A673 (cell line): ENCODE measurements at regions not wholly inside any gene's neighbourhood (a gene's known extent, or its start where the extent isn't known, plus 50 kb on each side); places are given as distances from the start of the nearest gene placed in this dataset.
A peak's percentile ranks its signal among the peaks of the same experiment; 100 is the strongest.

Source experiments
- BruUV-seq: library from RNA; stranded (reverse); fragments of 400-500 nt; replicated peaks from 2 replicates; lab custom pipeline; 2021; lab: Mats Ljungman, UMichigan
- CTCF ChIA-PET: fragments of 300-600 bp; sonication (Branson Sonifier 250); formaldehyde crosslinking; loops from one replicate; lab custom pipeline; 2022; ENCODE audit warnings: antibody characterized with exemption; lab: Charles Lee
- POLR2A ChIA-PET: fragments of 300-600 bp; sonication (Branson Sonifier 250); formaldehyde crosslinking; loops from one replicate; lab custom pipeline; 2022; ENCODE audit warnings: antibody characterized with exemption; ENCODE audit not compliant: low non-redundant PET; lab: Charles Lee
- DNase-seq: peaks from one replicate; pipeline ENCODE4 v3.0.0-alpha.2; 2015; ENCODE audit warnings: low spot score
- H3K27ac ChIP-seq: fragments of 200-600 bp; sonication (generic); 2 replicates; pipeline ENCODE4 v1.5.1; 2016; ENCODE audit warnings: mixed run types, low read depth, mild to moderate bottlenecking, mixed read lengths, antibody characterized with exemption, low read length; ENCODE audit not compliant: poor library complexity, severe bottlenecking
- H3K27me3 ChIP-seq: fragments of 200-600 bp; sonication (generic); replicated peaks from 2 replicates; pipeline ENCODE4 v1.6.1; 2017; ENCODE audit warnings: mixed run types, low read depth, mild to moderate bottlenecking, mixed read lengths, antibody characterized with exemption, low read length; ENCODE audit not compliant: insufficient read depth, poor library complexity
- H3K36me3 ChIP-seq: fragments of 200-600 bp; sonication (generic); 2 replicates; pipeline ENCODE4 v1.6.1; 2016; ENCODE audit warnings: mixed run types, mild to moderate bottlenecking, mixed read lengths, antibody characterized with exemption, low read length; ENCODE audit not compliant: insufficient read depth, poor library complexity, severe bottlenecking
- H3K4me1 ChIP-seq: fragments of 200-600 bp; sonication (generic); 2 replicates; pipeline ENCODE4 v1.6.1; 2017; ENCODE audit warnings: mixed run types, mild to moderate bottlenecking, mixed read lengths, antibody characterized with exemption, low read length; ENCODE audit not compliant: insufficient read depth, poor library complexity, severe bottlenecking
- H3K4me3 ChIP-seq: fragments of 200-600 bp; sonication (generic); 2 replicates; pipeline ENCODE4 v1.5.1; 2016; ENCODE audit warnings: low read depth, mixed run types, mild to moderate bottlenecking, mixed read lengths, low read length; ENCODE audit not compliant: poor library complexity, severe bottlenecking
- H3K9me3 ChIP-seq: fragments of 200-600 bp; sonication (generic); 2 replicates; pipeline ENCODE4 v1.6.1; 2016; ENCODE audit warnings: mixed run types, low read depth, mild to moderate bottlenecking, mixed read lengths, antibody characterized with exemption, low read length; ENCODE audit not compliant: poor library complexity, severe bottlenecking
- CTCF ChIP-seq: fragments of 300-800, 200-600 bp; sonication (generic); conservative IDR thresholded peaks from 2 replicates; pipeline ENCODE4 v1.5.1; 2017; ENCODE audit warnings: low read depth, mild to moderate bottlenecking, antibody characterized with exemption, low read length, moderate library complexity, mixed read lengths
- EZH2 ChIP-seq: fragments of 200-600 bp; sonication (generic); IDR thresholded peaks from 2 replicates; pipeline ENCODE4 v1.6.1; 2017; ENCODE audit warnings: borderline replicate concordance, low read depth, mild to moderate bottlenecking, mixed read lengths, antibody characterized with exemption, low read length; ENCODE audit not compliant: poor library complexity, severe bottlenecking
- intact Hi-C: fragments of 100-400 bp; cut with micrococcal nuclease; formaldehyde crosslinking; loops from one replicate; pipeline ENCODE4 v1.10.0; 2022; ENCODE audit not compliant: unreplicated experiment

GRCh38 chr20:50284811-50285375, 94.3 kb downstream of the CEBPB start:
- H3K27me3 ChIP-seq: no peaks in the 10 kb centered on the region
- H3K4me3 ChIP-seq: no peak overlapping the region
- POLR2A ChIA-PET: no interaction called here
- TF ChIP-seq EZH2 (no peak), CTCF (no peak)
- H3K9me3 ChIP-seq: no peaks in the 10 kb centered on the region
- H3K4me1 ChIP-seq: peaks cover 19% of the 10 kb centered on the region
- CTCF ChIA-PET: interaction anchor here (0.6 kb wide), 1 partner anchor 106 kb away, joined by 4 read pairs; no protein-coding TSS in a partner anchor
- intact Hi-C loops: no loop called here
- H3K27ac ChIP-seq: peak overlapping the region; percentile 2
- DNase-seq: no peak
- no peaks in the 10 kb centered on the region for H3K36me3 ChIP-seq
- no TSS peak for BruUV-seq

GRCh38 chr20:50285376-50286173, 94.9 kb downstream of the CEBPB start:
- H3K27ac ChIP-seq: peak overlapping the region; percentile 2
- no peaks in the 10 kb centered on the region for H3K36me3 ChIP-seq
- DNase-seq: no peak
- peaks cover 19% of the 10 kb centered on the region for H3K4me1 ChIP-seq
- POLR2A ChIA-PET: no interaction called here
- no peak for TF ChIP-seq CTCF
- TF ChIP-seq EZH2: no peak
- no peaks in the 10 kb centered on the region for H3K27me3 ChIP-seq
- no TSS peak for BruUV-seq
- intact Hi-C loops: no loop called here
- CTCF ChIA-PET: no interaction called here
- no peaks in the 10 kb centered on the region for H3K9me3 ChIP-seq
- H3K4me3 ChIP-seq: no peak overlapping the region

- H3K4me1 ChIP-seq: peaks cover 19% of the 10 kb centered on the region
- H3K4me3 ChIP-seq: no peak overlapping the region
- no peak for TF ChIP-seq EZH2
- TF ChIP-seq CTCF: no peak
- H3K36me3 ChIP-seq: no peaks in the 10 kb centered on the region
- H3K9me3 ChIP-seq: no peaks in the 10 kb centered on the region
- H3K27ac ChIP-seq: no peak overlapping the region
- DNase-seq: no peak
- H3K27me3 ChIP-seq: no peaks in the 10 kb centered on the region
- no TSS peak for BruUV-seq
- ChIA-PET POLR2A (no interaction called here), CTCF (no interaction called here)
- intact Hi-C loops: no loop called here
These were observed 95.5 kb downstream of the CEBPB start for GRCh38 chr20:50286174-50286511.
